NCI-H748 treated with DMSO at 0.1 percent for 48 hours (cell line): ENCODE measurements at regions not wholly inside any gene's neighbourhood (a gene's known extent, or its start where the extent isn't known, plus 50 kb on each side); places are given as distances from the start of the nearest gene placed in this dataset.

Experiments used
- DNase-seq: peaks from one replicate; lab custom pipeline; 2025; lab: John Stamatoyannopoulos, UW

- DNase-seq, result no peak
Observed at GRCh38 chr2:163265562-163265961, 427.0 kb upstream of the KCNH7 start.

- no peak for DNase-seq
Observed at GRCh38 chr2:163264341-163264740, 425.8 kb upstream of the KCNH7 start.

DNA sequence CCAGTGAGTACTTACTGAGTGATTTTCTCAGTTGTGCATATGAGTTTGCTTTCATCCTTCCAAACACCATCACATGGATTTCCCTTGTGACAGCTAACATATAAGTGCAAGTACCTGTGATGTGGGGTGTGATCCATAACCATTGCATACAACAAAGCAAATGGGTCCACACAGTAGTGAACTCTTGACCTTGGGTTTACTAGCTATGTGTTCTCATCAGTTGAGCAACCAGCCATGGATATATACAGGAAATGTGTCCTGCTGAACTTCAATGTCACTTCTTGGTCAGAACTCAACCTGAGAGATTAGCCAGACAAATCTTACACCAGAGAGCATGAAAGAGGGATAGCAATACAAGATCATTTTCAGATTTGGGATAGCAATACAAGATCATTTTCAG lies 420.9 kb upstream of the KCNH7 start:
- no peak for DNase-seq

GRCh38 chr2:163255086-163255485 lies 416.5 kb upstream of the KCNH7 start:
- DNase-seq, result no peak

- DNase-seq, result no peak
Observed at GRCh38 chr2:163253621-163254285, 415.2 kb upstream of the KCNH7 start.

DNA sequence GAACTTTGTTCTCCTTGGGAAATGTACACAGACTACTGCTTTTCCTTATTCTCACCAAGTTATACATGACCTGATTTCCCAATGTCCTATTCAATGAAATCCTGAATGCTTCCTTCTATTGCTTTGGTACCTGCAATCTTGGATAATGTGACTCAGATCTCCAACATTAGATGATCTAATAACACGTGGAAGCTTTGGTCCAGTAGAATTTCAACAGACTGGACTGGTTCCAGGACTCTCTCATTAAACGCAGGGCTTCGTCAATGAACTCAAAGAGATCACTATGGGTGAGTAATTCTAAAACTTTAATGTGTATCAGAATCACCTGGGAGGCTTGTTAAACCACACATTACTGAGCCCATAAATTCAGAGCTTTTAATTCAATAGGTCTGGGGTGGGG lies 413.6 kb upstream of the KCNH7 start:
- DNase-seq, result no peak

DNA sequence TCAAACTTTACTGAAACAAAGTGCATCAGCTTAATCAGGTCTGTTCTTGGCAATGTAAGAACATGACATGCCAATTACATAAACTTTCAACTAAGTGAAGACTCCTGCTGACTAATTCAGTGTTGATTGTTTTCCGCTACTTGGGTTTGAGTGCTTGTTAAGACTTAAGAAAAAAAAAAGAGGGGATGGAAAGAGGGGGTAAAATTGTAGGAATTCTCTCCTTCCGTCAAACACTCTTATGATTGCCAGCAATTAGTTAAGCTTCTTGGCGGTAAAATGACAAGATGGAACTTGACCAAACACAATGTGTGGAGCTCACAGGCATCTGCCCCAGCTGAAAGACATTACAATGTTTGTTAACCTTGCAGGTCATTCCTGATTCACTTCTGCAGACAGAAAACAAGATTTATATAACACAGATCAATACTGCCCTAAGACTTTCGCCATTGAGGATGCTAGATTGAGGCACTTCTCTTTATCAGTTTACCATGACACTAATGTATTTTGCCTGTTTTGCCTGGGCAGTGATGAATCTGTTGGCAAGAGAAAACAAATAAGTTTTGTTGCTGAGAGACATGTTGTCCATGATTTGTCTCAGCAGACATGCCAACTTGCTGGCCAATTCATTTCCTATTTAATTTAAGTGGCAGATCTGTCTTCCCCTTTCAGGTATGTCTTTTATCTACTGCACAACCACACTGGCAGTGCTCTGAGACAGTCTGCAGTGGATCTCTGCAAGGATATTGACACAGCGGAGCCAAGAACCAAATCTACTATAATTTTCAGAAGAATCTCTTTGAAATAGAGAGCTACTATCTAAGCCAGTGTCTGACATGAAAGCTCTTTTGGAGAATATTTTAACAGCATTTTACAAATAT lies 410.0 kb upstream of the KCNH7 start:
- DNase-seq, result no peak

DNA sequence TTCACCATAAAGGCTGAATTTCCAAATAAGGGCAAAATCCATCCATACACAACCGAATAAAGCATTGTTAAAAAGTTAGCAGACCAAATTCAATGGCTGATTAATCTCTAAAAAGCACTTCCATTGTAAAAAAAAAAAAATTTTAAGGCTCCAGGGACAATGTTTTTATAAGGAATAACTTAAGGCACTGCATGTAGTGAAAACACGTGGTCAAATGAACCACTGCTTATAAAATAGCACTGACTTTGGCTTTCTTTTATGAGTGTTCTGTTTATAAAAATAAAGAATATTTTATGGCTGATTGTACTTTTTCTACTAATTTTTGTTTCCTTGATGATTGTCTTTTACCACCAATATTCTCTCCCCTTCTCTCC lies 409.3 kb upstream of the KCNH7 start:
- no peak for DNase-seq

DNA sequence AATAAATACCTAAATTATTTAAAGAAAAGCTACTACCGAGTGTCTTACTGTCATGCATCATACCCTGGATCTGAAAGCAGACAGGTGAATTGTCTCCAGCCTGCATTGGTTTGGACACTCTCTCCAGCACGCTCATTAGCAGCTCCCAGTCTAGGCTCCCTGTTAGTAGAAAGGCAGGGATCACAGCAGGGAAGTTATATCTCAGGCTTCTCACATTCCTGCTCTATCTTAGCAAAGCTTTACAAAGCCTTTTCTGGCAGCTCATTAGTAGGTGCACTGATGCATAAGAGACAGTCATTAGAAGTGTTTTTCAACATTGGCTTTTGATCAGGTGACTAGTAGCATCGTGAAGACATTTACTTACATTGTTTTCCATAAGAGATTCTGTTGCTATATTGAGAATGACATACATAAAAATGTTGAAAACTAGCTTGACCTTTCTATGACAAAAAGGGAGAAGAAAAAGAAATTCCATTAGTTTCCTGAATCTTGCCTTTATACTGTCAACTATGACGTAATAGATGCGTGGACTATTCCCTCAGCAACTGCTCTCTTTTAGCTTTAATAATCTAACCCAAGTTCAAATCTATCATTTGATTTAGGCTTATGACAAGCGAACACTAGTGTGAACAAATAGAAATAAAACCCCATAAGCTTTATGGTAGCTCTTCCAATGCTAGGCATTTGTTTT lies 408.7 kb upstream of the KCNH7 start:
- DNase-seq, result no peak

GRCh38 chr2:163246135-163246534 lies 407.6 kb upstream of the KCNH7 start:
- no peak for DNase-seq

DNA sequence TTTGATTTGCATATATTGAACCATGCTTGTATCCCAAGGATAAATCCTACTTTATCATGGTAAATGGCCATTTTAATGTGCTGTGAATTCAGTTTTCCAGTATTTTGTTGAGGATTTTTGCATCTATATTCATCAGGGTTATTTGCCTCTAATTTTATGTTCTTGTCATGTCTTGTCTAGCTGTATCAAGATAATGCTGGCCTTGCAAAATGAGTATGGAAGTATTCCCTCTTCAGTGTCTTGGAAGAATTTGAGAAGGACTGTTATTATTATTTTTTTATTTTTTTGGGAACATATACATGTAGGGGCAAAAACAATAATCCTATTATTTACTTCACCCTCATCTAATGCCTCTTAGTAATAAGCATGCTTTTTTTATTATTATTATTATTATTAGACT lies 398.0 kb upstream of the KCNH7 start:
- no peak for DNase-seq

DNA sequence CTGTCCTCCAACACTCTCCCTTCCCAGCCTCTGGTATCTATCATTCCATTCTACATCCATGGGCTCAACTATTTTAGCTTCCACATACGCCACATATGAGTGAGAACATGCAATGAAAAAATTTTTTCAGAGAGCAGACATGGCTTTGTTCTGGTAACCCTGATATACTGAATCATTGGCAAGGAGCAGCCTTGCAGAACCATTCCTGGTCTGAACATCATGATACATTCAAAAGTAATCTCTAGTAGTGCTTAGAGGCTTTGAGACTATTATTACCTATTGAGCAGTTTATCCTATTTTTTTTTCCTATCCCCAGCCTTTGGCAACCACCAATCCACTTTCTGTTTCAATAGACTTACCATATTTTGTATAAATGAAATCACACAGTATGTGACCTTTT lies 393.1 kb upstream of the KCNH7 start:
- DNase-seq, result no peak

DNA sequence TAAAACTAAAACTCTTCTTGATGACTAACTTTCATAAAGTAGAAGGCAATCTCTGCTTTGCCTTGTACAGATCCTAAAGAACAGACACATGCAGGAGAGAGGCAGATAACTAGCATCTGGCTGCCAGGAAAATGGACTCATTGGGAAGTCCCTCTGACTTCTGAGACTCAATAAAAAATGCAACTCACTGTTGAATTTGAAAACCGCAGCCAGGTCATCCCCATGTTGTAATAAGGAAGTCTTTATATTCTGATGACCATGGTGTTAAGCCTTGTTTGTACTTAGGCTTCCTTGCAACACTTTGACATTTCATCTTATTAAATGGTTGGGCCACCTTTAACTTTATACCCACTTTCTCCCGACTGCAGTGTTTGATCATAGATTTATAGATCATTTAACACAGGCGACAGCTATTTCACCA lies 375.1 kb upstream of the KCNH7 start:
- no peak for DNase-seq

DNA sequence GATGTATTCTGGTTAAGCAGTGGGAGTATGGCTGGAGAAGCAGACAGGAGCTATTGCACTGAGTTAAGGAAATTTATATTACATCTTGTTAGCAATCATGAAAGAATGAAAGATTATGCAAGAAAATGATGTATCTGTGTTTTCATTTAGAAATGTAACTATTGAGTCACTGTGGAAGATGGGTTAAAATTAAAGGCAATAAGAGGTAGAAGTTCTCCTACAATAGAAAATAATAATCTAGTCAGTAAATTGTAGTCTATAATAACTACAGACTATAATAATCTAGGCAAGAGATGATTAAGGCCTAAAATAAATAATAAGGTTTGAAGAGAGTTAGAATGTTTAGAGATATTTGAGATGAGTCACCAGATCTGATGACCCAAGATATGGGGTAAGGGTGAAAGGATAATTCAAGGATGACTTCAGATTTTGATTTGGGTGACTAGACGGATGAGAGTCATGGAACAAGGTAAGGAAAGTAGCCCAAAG lies 371.9 kb upstream of the KCNH7 start:
- DNase-seq, result no peak

DNA sequence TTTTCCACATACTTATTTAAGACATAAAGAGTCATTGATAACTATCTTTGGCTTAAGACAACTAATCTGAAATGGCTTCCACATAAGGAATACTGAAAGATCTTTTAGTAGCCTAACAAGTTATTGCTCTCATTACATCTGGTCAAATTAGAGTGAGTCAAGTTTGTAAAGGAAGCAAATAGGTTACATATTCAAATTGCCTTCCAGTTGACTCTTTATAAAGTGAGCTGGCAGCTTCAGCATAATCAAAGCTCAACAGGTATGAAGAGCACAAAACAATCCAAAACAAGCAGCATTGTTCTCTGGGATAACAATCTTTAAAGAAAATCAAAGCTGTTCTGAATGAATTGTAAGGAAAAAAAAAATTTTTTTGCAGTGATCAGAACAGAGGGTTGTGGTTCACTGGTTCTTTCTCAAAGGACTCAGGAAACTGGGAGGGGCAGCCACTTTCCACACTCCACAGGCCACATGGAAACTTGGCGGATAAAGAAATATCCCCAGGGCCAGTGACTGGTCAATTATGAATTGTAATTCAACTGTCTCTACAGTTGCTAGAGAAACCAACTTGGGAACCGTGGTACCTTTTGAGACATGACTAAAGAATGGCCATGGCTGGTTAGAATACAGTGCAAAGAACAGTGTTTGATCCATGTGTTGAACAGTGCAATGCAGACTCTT lies 369.3 kb upstream of the KCNH7 start:
- no peak for DNase-seq

DNA sequence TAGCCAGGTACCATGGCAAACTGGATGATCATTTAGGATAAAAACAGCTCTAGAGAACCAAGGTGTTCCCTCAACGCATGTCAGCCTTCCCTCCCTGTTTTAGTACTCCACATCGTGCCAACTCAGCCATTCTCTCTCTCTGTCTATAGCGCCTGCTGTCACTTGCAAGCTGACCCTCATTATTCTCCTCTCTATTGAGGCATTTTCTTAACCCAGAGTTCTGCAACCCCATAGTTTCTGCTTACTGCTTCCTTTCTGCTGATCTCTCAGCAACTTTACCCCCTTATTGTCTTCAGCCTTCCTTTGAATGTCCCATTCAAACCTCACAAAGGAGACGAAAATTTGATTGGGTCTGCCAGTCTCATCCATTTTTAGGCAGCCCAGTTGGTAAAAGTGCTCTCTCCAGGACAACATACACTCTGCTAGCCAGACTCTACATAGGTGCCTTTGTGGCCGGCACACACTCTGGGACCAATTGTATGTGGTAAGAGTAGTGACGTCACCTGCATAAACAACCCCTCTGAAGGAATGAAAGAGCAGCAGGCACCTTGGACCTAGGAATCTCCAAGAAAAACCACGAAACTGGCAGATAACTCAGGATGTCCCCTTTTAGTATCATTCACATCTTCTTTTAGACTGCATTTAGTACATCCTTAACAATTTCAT lies 367.2 kb upstream of the KCNH7 start:
- DNase-seq, result no peak

DNA sequence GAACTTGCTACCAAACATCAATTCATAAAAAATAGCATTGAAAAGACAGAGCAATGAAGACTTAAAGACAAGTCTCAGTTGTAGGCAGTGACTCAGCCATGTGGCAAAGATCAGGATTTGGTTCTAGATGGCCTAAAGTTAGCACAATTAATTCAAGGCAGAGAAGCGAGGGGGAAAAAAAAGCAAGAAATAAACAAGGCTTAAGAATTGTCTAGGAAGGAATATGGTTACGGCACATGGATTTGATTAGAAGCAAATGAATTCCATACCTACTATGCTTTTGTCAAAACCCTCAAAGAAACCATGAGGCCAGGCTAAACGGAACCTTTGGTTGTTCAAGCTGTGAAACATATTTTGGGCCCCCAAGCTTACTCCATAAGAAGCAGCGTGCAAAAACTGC lies 362.2 kb upstream of the KCNH7 start:
- DNase-seq, result no peak

- DNase-seq, result no peak
Observed at GRCh38 chr2:163198972-163199371, 360.4 kb upstream of the KCNH7 start.

- no peak for DNase-seq
Observed at GRCh38 chr2:163198007-163198406, 359.4 kb upstream of the KCNH7 start.

- DNase-seq, result peak; percentile 33
Observed at GRCh38 chr2:163191372-163191771, 352.8 kb upstream of the KCNH7 start.

- DNase-seq, result no peak
Observed at GRCh38 chr2:163187995-163188655, 349.6 kb upstream of the KCNH7 start.
